Activated CD4-positive, alpha-beta T cell treated with anti-CD3 and anti-CD28 coated beads, Interleukin-2, amount 10 ng/mL, durations not matched to agents 24 days and 14 days (primary cell): ENCODE measurements at regions not wholly inside any gene's neighbourhood (a gene's known extent, or its start where the extent isn't known, plus 50 kb on each side); places are given as distances from the start of the nearest gene placed in this dataset.
A peak's percentile ranks its signal among the peaks of the same experiment; 100 is the strongest.

Experiments
- DNase-seq: peaks from one replicate; pipeline ENCODE4 v3.0.0; 2022
- H3K27ac Mint-ChIP-seq: one replicate; pipeline ENCODE4 v1.8.0; 2022; ENCODE audit warnings: mild to moderate bottlenecking, mixed read lengths
- H3K27me3 Mint-ChIP-seq: one replicate; pipeline ENCODE4 v1.8.0; 2022; ENCODE audit warnings: mixed read lengths
- H3K36me3 Mint-ChIP-seq: one replicate; pipeline ENCODE4 v1.8.0; 2022; ENCODE audit warnings: low read depth, mild to moderate bottlenecking, mixed read lengths
- H3K4me1 Mint-ChIP-seq: one replicate; pipeline ENCODE4 v1.8.0; 2021; ENCODE audit warnings: mixed read lengths
- H3K4me3 Mint-ChIP-seq: one replicate; pipeline ENCODE4 v1.8.0; 2022; ENCODE audit warnings: mild to moderate bottlenecking, moderate library complexity, mixed read lengths
- H3K9me3 Mint-ChIP-seq: one replicate; pipeline ENCODE4 v1.8.0; 2021; ENCODE audit warnings: mixed read lengths
- intact Hi-C: fragments of 100-400 bp; cut with micrococcal nuclease; formaldehyde crosslinking; loops from one replicate; pipeline ENCODE4 v1.15.1; 2023

DNA sequence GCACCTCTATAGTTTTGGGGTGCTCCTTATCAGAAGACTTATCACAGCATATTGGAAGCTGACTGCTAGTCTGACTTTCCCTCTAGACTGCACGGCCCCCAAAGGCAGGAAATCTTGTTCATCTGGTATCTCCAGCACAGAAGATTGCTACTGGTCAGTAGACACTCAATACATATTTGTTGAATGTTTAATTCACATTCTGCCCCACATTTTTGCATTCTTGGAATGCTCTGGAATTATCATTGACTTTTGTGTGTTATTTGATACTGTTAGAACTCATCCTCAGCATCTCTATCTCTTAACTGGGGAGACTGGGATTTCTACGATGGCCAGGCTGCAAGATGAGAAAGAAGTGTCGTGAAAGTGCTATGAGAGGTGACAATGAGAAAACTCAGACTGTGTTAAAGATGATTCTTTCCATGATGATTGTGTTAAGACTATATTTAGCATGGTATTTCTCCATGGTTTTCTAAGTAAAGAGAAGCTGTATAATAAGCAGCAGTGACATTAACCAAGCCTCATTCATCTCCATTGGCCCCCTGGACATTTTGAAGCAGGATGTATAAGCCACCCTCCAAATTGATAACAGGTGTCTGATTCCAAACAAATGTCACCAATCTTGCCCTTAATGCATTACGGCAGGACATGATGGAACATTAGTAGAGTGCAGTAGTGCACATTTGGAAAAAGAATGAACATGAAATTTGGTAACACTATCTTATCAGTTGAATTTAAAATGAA, 440.9 kb downstream of the RFC3 start:
- Mint-ChIP-seq H3K4me1 (no peaks in the 10 kb centered on the region), H3K9me3 (peaks cover 17% of the 10 kb centered on the region), H3K27ac (no peak overlapping the region), H3K27me3 (no peaks in the 10 kb centered on the region), H3K4me3 (no peak overlapping the region), H3K36me3 (no peaks in the 10 kb centered on the region)
- no peak for DNase-seq
- intact Hi-C loops, result no loop called here

DNA sequence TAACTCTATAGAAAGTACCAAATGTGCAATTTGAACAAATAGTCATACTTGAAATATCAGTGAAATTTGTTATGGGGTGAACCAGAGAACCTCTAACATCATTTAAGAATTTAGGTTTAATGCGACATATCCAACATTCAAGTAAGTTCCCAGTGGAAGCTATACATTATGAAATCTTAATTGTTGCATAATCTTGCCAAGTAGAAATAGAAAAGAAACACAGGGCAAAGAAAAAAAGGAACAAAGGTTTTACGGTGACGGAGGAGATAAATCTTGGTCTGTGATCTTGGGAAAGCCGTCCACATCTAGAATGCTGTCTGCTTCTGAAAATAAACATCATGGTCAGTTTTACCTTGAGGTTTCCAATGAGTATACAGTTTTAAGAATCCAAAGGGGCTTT, 445.7 kb downstream of the RFC3 start:
- Mint-ChIP-seq H3K9me3 (peaks cover 2% of the 10 kb centered on the region), H3K27me3 (no peaks in the 10 kb centered on the region), H3K4me1 (no peaks in the 10 kb centered on the region), H3K27ac (no peak overlapping the region), H3K36me3 (no peaks in the 10 kb centered on the region), H3K4me3 (no peak overlapping the region)
- no peak for DNase-seq
- intact Hi-C loops, result no loop called here

GRCh38 chr13:34265046-34265679, 447.2 kb downstream of the RFC3 start:
- no peak for DNase-seq
- no peak overlapping the region for H3K4me3 Mint-ChIP-seq
- intact Hi-C loops, result no loop called here

DNA sequence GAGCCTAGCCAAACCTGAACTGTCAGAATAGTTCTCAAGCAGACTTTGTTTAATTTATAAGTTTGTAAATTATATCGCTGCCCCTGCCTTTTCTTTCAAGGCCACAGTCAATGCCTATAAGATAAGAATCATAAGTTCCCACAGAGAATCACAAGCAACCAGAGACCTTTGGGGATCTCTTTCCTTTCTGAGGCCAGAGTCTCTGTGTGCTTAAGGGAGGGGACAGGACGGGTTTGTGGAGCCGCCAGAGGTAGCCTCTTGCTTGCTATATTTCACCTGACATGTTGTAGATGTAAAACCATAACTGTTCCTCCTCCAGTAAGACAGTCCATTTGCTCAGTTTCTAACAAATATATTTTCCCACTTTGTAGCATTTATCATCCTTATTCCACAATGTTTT, 458.8 kb downstream of the RFC3 start:
- H3K4me3 Mint-ChIP-seq, result no peak overlapping the region
- no peaks in the 10 kb centered on the region for H3K36me3 Mint-ChIP-seq
- DNase-seq, result peak; percentile 6
- no peak overlapping the region for H3K27ac Mint-ChIP-seq
- no peaks in the 10 kb centered on the region for H3K27me3 Mint-ChIP-seq
- H3K9me3 Mint-ChIP-seq, result peaks cover 11% of the 10 kb centered on the region
- intact Hi-C loops, result no loop called here
- no peaks in the 10 kb centered on the region for H3K4me1 Mint-ChIP-seq

More at GRCh38 chr13:34265046-34265679, 447.2 kb downstream of the RFC3 start:
- Mint-ChIP-seq H3K27me3 (no peaks in the 10 kb centered on the region), H3K36me3 (no peaks in the 10 kb centered on the region), H3K9me3 (no peaks in the 10 kb centered on the region), H3K27ac (no peak overlapping the region), H3K4me1 (no peaks in the 10 kb centered on the region)

DNA sequence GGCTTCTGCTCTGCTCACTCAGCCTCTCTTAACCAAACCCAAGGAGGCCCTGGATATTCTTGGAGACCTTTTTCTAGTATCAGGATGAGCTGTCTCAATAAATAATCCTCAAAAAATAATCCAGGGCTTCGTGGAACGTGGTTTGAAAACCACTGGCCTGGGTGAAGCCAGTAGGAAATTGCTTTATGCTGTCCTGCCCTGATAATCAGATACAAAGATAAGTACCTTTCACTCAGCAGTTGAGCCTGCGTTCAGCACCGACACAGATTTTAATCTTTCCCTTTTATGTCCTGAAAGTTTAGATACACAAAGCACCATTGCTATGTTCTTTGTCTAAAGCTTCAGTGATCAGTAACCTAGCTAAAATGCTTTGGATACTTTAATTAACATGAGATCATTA, 460.0 kb downstream of the RFC3 start:
- intact Hi-C loops, result no loop called here

DNA sequence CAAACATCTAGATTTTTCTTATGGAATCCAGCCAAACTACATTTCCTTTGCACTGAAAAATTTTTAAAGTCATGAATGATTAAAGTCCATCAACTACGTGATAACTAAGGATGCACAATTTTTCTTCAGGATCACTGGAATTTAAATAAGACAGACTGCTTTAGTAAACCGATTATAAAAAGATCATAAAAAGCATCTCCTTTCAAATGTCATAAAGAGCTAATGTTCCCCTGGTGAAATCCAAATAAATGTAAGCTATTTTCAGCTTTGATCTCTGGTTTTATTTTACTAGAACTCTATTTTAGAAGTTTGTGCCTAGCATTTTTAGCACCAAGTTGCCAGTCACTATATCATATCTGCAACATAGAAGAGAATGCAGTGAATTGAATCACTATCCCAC, 460.8 kb downstream of the RFC3 start:
- H3K4me3 Mint-ChIP-seq, result no peak overlapping the region
- intact Hi-C loops, result no loop called here
- H3K4me1 Mint-ChIP-seq, result no peaks in the 10 kb centered on the region
- no peaks in the 10 kb centered on the region for H3K27me3 Mint-ChIP-seq
- H3K36me3 Mint-ChIP-seq, result no peaks in the 10 kb centered on the region
- H3K27ac Mint-ChIP-seq, result no peak overlapping the region
- no peak for DNase-seq
- peaks cover 11% of the 10 kb centered on the region for H3K9me3 Mint-ChIP-seq

More for the DNA sequence above, 460.0 kb downstream of the RFC3 start:
- peaks cover 11% of the 10 kb centered on the region for H3K9me3 Mint-ChIP-seq
- no peaks in the 10 kb centered on the region for H3K36me3 Mint-ChIP-seq
- no peak overlapping the region for H3K4me3 Mint-ChIP-seq
- no peak overlapping the region for H3K27ac Mint-ChIP-seq
- H3K27me3 Mint-ChIP-seq, result no peaks in the 10 kb centered on the region
- no peaks in the 10 kb centered on the region for H3K4me1 Mint-ChIP-seq
- peak; percentile 28 for DNase-seq

GRCh38 chr13:34290661-34291060, 472.7 kb downstream of the RFC3 start:
- no peaks in the 10 kb centered on the region for H3K36me3 Mint-ChIP-seq

GRCh38 chr13:34294483-34295129, 476.7 kb downstream of the RFC3 start:
- Mint-ChIP-seq H3K4me1 (no peaks in the 10 kb centered on the region), H3K27ac (no peak overlapping the region), H3K9me3 (no peaks in the 10 kb centered on the region), H3K36me3 (no peaks in the 10 kb centered on the region), H3K27me3 (no peaks in the 10 kb centered on the region), H3K4me3 (no peak overlapping the region)
- no peak for DNase-seq
- intact Hi-C loops, result no loop called here

More at GRCh38 chr13:34290661-34291060, 472.7 kb downstream of the RFC3 start:
- Mint-ChIP-seq H3K9me3 (no peaks in the 10 kb centered on the region), H3K4me1 (no peaks in the 10 kb centered on the region), H3K27ac (no peak overlapping the region), H3K27me3 (no peaks in the 10 kb centered on the region), H3K4me3 (no peak overlapping the region)
- intact Hi-C loops, result no loop called here
- DNase-seq, result no peak

- Mint-ChIP-seq H3K36me3 (no peaks in the 10 kb centered on the region), H3K27ac (no peak overlapping the region), H3K4me1 (no peaks in the 10 kb centered on the region), H3K27me3 (no peaks in the 10 kb centered on the region), H3K4me3 (no peak overlapping the region), H3K9me3 (no peaks in the 10 kb centered on the region)
- intact Hi-C loops, result no loop called here
- no peak for DNase-seq
Observed at GRCh38 chr13:34300559-34300958, 482.6 kb downstream of the RFC3 start.

- no peaks in the 10 kb centered on the region for H3K4me1 Mint-ChIP-seq
- no peak overlapping the region for H3K4me3 Mint-ChIP-seq
- no peaks in the 10 kb centered on the region for H3K9me3 Mint-ChIP-seq
- no peaks in the 10 kb centered on the region for H3K27me3 Mint-ChIP-seq
- intact Hi-C loops, result no loop called here
- DNase-seq, result no peak
- no peaks in the 10 kb centered on the region for H3K36me3 Mint-ChIP-seq
- H3K27ac Mint-ChIP-seq, result no peak overlapping the region
Observed at GRCh38 chr13:34302596-34302995, 484.6 kb downstream of the RFC3 start.

DNA sequence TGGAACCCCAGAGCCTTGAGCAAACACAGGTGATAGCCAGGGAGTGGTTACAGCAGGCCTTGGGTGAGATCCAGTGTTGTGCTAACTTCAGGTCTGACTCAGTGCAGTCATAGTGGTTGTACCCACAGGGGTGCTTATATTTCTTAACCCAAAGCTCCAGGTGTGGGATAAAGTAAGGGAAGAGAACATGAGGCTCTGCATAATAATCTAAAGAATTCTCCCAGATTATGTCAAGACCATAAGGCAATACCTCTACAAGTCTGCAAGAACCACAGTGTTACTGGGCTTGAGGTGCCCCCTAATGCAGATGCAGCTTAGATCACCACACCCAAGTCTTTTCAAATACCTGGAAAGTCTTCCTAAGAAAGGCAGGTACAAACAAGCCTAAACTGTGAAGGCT, 485.4 kb downstream of the RFC3 start:
- no peaks in the 10 kb centered on the region for H3K36me3 Mint-ChIP-seq

DNA sequence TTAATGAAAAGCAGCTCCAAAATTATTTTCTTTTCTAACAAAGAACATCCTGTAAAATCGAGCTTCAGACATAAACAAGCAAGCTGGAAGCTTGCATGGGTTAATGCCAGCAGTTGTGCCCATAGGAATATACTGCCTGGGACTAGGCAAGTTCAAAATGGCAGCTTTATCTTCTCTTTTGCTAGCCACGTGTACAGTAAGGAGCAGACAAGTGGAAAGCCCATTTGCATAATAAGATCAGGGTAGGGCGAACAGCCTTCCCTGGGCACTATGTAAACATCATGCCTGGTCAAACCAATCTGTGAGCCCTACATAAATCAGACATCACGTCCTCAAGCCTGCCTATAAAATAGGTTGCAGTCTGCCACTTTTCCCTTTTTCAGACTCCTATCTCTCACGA, 489.7 kb downstream of the RFC3 start:
- no peaks in the 10 kb centered on the region for H3K36me3 Mint-ChIP-seq

More for the DNA sequence above, 485.4 kb downstream of the RFC3 start:
- intact Hi-C loops, result no loop called here
- no peaks in the 10 kb centered on the region for H3K9me3 Mint-ChIP-seq
- H3K27me3 Mint-ChIP-seq, result no peaks in the 10 kb centered on the region
- no peak overlapping the region for H3K4me3 Mint-ChIP-seq
- DNase-seq, result no peak
- H3K27ac Mint-ChIP-seq, result no peak overlapping the region
- no peaks in the 10 kb centered on the region for H3K4me1 Mint-ChIP-seq

DNA sequence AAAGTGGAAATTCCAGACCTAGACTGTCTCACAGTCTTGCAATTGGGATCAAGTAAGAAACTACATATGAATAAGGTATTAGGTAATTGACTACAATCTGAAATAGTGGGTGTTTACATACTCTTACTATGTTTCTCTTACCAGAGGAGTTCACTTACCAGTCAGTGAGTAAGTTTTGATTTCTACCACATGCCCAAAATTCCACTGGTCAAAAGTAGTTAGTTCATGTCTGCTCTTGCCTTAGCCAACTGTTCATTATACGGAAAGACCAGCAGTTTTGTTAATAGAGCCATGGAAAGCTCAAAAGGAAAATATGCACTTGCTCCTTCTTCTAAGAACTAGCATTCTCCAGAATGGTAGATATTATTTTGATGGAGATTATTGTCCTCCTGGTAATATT, 490.8 kb downstream of the RFC3 start:
- H3K36me3 Mint-ChIP-seq, result no peaks in the 10 kb centered on the region
- no peaks in the 10 kb centered on the region for H3K9me3 Mint-ChIP-seq
- H3K4me3 Mint-ChIP-seq, result no peak overlapping the region
- intact Hi-C loops, result no loop called here
- no peaks in the 10 kb centered on the region for H3K27me3 Mint-ChIP-seq
- no peaks in the 10 kb centered on the region for H3K4me1 Mint-ChIP-seq
- H3K27ac Mint-ChIP-seq, result no peak overlapping the region
- DNase-seq, result no peak

More for the DNA sequence above, 489.7 kb downstream of the RFC3 start:
- no peaks in the 10 kb centered on the region for H3K9me3 Mint-ChIP-seq
- intact Hi-C loops, result no loop called here
- no peaks in the 10 kb centered on the region for H3K4me1 Mint-ChIP-seq
- H3K27me3 Mint-ChIP-seq, result no peaks in the 10 kb centered on the region
- no peak for DNase-seq
- no peak overlapping the region for H3K27ac Mint-ChIP-seq
- no peak overlapping the region for H3K4me3 Mint-ChIP-seq

GRCh38 chr13:34310539-34310938, 492.6 kb downstream of the RFC3 start:
- Mint-ChIP-seq H3K27me3 (no peaks in the 10 kb centered on the region), H3K4me1 (no peaks in the 10 kb centered on the region), H3K27ac (no peak overlapping the region), H3K9me3 (no peaks in the 10 kb centered on the region), H3K4me3 (no peak overlapping the region), H3K36me3 (no peaks in the 10 kb centered on the region)
- DNase-seq, result no peak
- intact Hi-C loops, result no loop called here
